HepG2 (cell line): ENCODE measurements at regions not wholly inside any gene's neighbourhood (a gene's known extent, or its start where the extent isn't known, plus 50 kb on each side); places are given as distances from the start of the nearest gene placed in this dataset.

Source experiments
- ATAC-seq: fragments of 200-7000 bp; cut with Tn5 transposase; 3 replicates; pipeline ENCODE4 v1.9.1; 2020; ENCODE audit warnings: mild to moderate bottlenecking, moderate library complexity
- BruUV-seq: library from RNA; stranded (reverse); fragments of 400-500 nt; replicated peaks from 2 replicates; lab custom pipeline; 2021; lab: Mats Ljungman, UMichigan
- CTCF ChIA-PET: fragments of 300-600 bp; formaldehyde crosslinking; extraction: SDS; loops from one replicate; lab custom pipeline; 2021; ENCODE audit warnings: low total read pairs, inconsistent platforms, low intra/inter-chr PET ratio; lab: Yijun Ruan, JAX
- POLR2A ChIA-PET: fragments of 350-600 bp; sonication (Branson Sonifier 250); formaldehyde crosslinking; loops from one replicate; lab custom pipeline; 2020; ENCODE audit warnings: antibody characterized with exemption, inconsistent platforms; lab: Yijun Ruan, JAX
- DNase-seq: peaks from one replicate; pipeline ENCODE4 v3.0.0-alpha.2; 2015; ENCODE audit warnings: low spot score
- FAIRE-seq: peaks from 3 replicates; lab custom pipeline; 2011; peaks lifted over from hg19 to GRCh38; lab: Jason Lieb, UNC
- H2AFZ ChIP-seq: one replicate; pipeline ENCODE4 v1.6.1; 2011; ENCODE audit warnings: low read length, inconsistent platforms
- H3K27ac ChIP-seq: fragments of 300-600 bp; 3 replicates; pipeline ENCODE4 v1.8.0; 2011; ENCODE audit warnings: mixed run types, mild to moderate bottlenecking, mixed read lengths, low read length, inconsistent platforms; ENCODE audit not compliant: insufficient read depth; ENCODE audit errors: extremely low read length
- H3K27me3 ChIP-seq, 2 experiments: fragments of 200-600 bp in 1 of 2; 2 replicates in 1 of 2; 3 replicates in 1 of 2; pipeline versions ENCODE4 v1.6.0 to v1.8.0; 2011; ENCODE audit warnings: low read length in 2 of 2, mild to moderate bottlenecking in 2 of 2, moderate library complexity in 2 of 2, inconsistent platforms in 1 of 2; ENCODE audit not compliant: insufficient read depth in 2 of 2, control insufficient read depth in 1 of 2
- H3K36me3 ChIP-seq, 2 experiments: fragments of 200-600 bp in 1 of 2; replicated peaks in 1 of 2; 2 replicates in 1 of 2; 3 replicates in 1 of 2; pipeline versions ENCODE4 v1.5.1 to v1.8.0; 2011; ENCODE audit warnings: low read length in 2 of 2, inconsistent platforms in 1 of 2; ENCODE audit not compliant: insufficient read depth in 2 of 2, control insufficient read depth in 1 of 2
- H3K4me1 ChIP-seq: 2 replicates; pipeline ENCODE4 v1.5.1; 2012; ENCODE audit warnings: low read length, inconsistent platforms; ENCODE audit not compliant: insufficient read depth
- H3K4me2 ChIP-seq: 2 replicates; pipeline ENCODE4 v1.6.0; 2011; ENCODE audit warnings: low read depth, low read length, inconsistent platforms
- H3K4me3 ChIP-seq, 3 experiments: fragments of 200-600 bp in 1 of 3; sonication (generic), shearing (Covaris generic) in 1 of 3; replicated peaks in 1 of 3; 2 replicates each; pipeline ENCODE4 v1.5.1; 2011 to 2016; ENCODE audit warnings: low read length in 3 of 3, inconsistent platforms in 2 of 3, low read depth in 2 of 3, mild to moderate bottlenecking in 2 of 3, control low read depth in 1 of 3, mixed read lengths in 1 of 3; ENCODE audit not compliant: insufficient read depth in 1 of 3
- H3K79me2 ChIP-seq: one replicate; pipeline ENCODE4 v1.6.1; 2011; ENCODE audit warnings: low read length, inconsistent platforms; ENCODE audit not compliant: insufficient read depth
- H3K9ac ChIP-seq: 2 replicates; pipeline ENCODE4 v1.6.0; 2011; ENCODE audit warnings: mild to moderate bottlenecking, low read depth, low read length, inconsistent platforms; ENCODE audit not compliant: insufficient read depth
- H3K9me3 ChIP-seq: 2 replicates; pipeline ENCODE4 v1.5.1; 2012; ENCODE audit warnings: mild to moderate bottlenecking, low read length
- H4K20me1 ChIP-seq: 2 replicates; pipeline ENCODE4 v1.6.0; 2011; ENCODE audit warnings: inconsistent platforms, mild to moderate bottlenecking, low read length, moderate library complexity; ENCODE audit not compliant: insufficient read depth
- CEBPB ChIP-seq: IDR thresholded peaks from 2 replicates; pipeline ENCODE4 v1.6.1; 2011; ENCODE audit warnings: low read depth, low read length, improper control_type of control experiment, borderline replicate concordance
- DNMT1 ChIP-seq: sonication (generic); formaldehyde crosslinking; IDR thresholded peaks from 2 replicates; pipeline ENCODE4 v1.5.1; 2020; ENCODE audit warnings: mild to moderate bottlenecking, missing genetic modification reagents
- KLF6 ChIP-seq: IDR thresholded peaks from 2 replicates; pipeline ENCODE4 v1.8.0; 2016; ENCODE audit warnings: missing biosample characterization, missing genetic modification reagents
- PITX1 ChIP-seq: sonication (generic); formaldehyde crosslinking; IDR thresholded peaks from 2 replicates; pipeline ENCODE4 v1.5.1; 2020; ENCODE audit warnings: mild to moderate bottlenecking, missing genetic modification reagents
- SMARCE1 ChIP-seq: fragments of 450-650 bp; IDR thresholded peaks from 2 replicates; pipeline ENCODE4 v1.6.1; 2017; ENCODE audit warnings: borderline replicate concordance
- STAG1 ChIP-seq: sonication (generic); formaldehyde crosslinking; IDR thresholded peaks from 2 replicates; pipeline ENCODE4 v1.4.0; 2020; ENCODE audit warnings: missing genetic modification reagents
- TBL1XR1 ChIP-seq: fragments of 150-350 bp; IDR thresholded peaks from 2 replicates; pipeline ENCODE4 v1.6.1; 2014; ENCODE audit warnings: borderline replicate concordance, low read length; ENCODE audit not compliant: partially characterized antibody
- ZFP90 ChIP-seq: sonication (generic); formaldehyde crosslinking; IDR thresholded peaks from 2 replicates; pipeline ENCODE4 v1.8.0; 2022; ENCODE audit warnings: missing genetic modification reagents, mild to moderate bottlenecking, inconsistent platforms, borderline replicate concordance
- ZNF468 ChIP-seq: sonication (generic); formaldehyde crosslinking; IDR thresholded peaks from 2 replicates; pipeline ENCODE4 v1.8.0; 2022; ENCODE audit warnings: mild to moderate bottlenecking, moderate library complexity, missing genetic modification reagents
- ZNF569 ChIP-seq: sonication (generic); formaldehyde crosslinking; IDR thresholded peaks from 2 replicates; pipeline ENCODE4 v1.5.0; 2020; ENCODE audit warnings: mild to moderate bottlenecking, missing genetic modification reagents, moderate library complexity, borderline replicate concordance
- WGBS: methylation state at CpG from one replicate; pipeline ENCODE4 v1.1.6; 2017; ENCODE audit warnings: low lambda C conversion rate; 5-methylcytosine and 5-hydroxymethylcytosine counted together
- in situ Hi-C: cut with HindIII; loops from 2 replicates; pipeline ENCODE4 v1.10.0; 2017; ENCODE audit warnings: low pct_unique_long_range_greater_than_20kb; ENCODE audit not compliant: extremely low pct_ligation_motif_present
- intact Hi-C: fragments of 100-400 bp; cut with micrococcal nuclease; formaldehyde crosslinking; loops from one replicate; pipeline ENCODE4 v1.10.0; 2022; ENCODE audit not compliant: unreplicated experiment
- TF ChIP-seq, protein P1 (sequence below): fragments of 450-650 bp; IDR thresholded peaks from 2 replicates; pipeline ENCODE4 v1.6.1; 2017
- TF ChIP-seq, protein P2 (sequence below): sonication (generic); formaldehyde crosslinking; IDR thresholded peaks from 2 replicates; pipeline ENCODE4 v1.5.0; 2020; ENCODE audit warnings: missing genetic modification reagents
- TF ChIP-seq, protein P3 (sequence below): sonication (generic); formaldehyde crosslinking; IDR thresholded peaks from 2 replicates; pipeline ENCODE4 v1.4.0; 2020; ENCODE audit warnings: mild to moderate bottlenecking, missing genetic modification reagents
- TF ChIP-seq, protein P4 (sequence below): sonication (generic); formaldehyde crosslinking; IDR thresholded peaks from 2 replicates; pipeline ENCODE4 v1.4.0; 2020; ENCODE audit warnings: mild to moderate bottlenecking, missing genetic modification reagents

DNA sequence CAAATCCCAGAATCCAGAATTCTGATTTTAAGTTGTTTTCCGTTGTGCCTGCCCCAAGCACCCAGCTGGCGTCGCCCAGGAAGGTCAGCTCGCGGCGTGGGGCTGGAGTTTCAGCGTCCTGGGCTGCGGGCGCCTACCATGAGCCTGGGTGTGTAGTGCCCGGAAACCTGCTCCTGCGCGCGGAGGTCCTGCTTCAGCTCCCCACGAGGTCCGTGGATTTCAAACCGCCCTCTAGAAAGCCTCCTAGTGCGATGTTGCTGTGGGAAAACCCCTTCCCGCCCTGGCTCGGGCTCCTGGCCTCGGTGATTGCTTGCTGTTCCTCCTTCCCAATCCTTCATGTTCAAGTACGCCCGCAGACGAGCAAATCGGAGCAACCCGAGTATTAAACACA lies 51.3 kb upstream of the NRN1 start (continued):
- TF ChIP-seq, protein P1, sequence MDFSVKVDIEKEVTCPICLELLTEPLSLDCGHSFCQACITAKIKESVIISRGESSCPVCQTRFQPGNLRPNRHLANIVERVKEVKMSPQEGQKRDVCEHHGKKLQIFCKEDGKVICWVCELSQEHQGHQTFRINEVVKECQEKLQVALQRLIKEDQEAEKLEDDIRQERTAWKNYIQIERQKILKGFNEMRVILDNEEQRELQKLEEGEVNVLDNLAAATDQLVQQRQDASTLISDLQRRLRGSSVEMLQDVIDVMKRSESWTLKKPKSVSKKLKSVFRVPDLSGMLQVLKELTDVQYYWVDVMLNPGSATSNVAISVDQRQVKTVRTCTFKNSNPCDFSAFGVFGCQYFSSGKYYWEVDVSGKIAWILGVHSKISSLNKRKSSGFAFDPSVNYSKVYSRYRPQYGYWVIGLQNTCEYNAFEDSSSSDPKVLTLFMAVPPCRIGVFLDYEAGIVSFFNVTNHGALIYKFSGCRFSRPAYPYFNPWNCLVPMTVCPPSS: no peak
- TF ChIP-seq DNMT1 (CRISPR knock-in tag) (no peak), KLF6 (CRISPR knock-in tag) (no peak), TBL1XR1 (no peak)
- TF ChIP-seq, protein P2, sequence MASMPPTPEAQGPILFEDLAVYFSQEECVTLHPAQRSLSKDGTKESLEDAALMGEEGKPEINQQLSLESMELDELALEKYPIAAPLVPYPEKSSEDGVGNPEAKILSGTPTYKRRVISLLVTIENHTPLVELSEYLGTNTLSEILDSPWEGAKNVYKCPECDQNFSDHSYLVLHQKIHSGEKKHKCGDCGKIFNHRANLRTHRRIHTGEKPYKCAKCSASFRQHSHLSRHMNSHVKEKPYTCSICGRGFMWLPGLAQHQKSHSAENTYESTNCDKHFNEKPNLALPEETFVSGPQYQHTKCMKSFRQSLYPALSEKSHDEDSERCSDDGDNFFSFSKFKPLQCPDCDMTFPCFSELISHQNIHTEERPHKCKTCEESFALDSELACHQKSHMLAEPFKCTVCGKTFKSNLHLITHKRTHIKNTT (CRISPR knock-in tag): no peak

DNA sequence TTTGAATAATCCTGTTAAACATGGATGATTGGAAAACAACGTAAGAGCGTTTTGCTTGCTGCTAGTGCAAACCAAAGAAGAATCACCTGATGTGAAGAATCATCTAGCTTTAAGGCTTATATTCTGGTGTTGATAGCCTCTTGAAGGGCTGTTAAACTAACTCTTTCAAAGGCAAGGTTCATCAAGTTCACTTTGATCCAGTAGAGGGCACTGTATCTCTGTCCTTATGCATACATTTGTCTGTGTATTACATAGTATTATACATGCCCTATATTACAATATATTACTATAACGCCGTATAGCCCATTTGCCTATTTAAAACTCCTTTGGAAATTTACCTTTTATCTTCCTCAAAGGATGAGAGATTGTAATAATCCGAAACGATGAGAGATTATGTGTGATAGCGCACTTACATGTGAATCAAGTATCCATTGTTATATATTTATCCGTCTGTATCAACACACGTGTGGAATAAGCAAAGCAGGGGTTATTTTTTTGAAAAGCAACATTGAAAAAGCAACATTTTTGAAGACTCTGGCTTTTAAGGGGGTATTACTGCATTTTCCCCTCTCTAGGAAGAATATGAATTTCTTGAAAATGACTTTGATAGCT lies 50.8 kb upstream of the NRN1 start:
- Histone ChIP-seq H3K9me3 (no peaks in the 10 kb centered on the region), H3K4me1 (no peaks in the 10 kb centered on the region), H3K4me3 (no peak overlapping the region), H4K20me1 (no peaks in the 10 kb centered on the region), H3K4me2 (no peak overlapping the region), H2AFZ (no peak overlapping the region), H3K27ac (no peak overlapping the region), H3K79me2 (no peaks in the 10 kb centered on the region), H3K36me3 (no peaks in the 10 kb centered on the region), H3K9ac (no peak overlapping the region), H3K27me3 (peaks cover 0 to 28% of the 10 kb centered on the region in 2 experiments; a peak in 2 of 5 replicates)
- 24% methylated on average over 9 of the region's 9 CpGs for WGBS
- intact Hi-C loops (loop anchor here (1.0 kb wide), 1 partner anchor 490 kb away; no protein-coding TSS in a partner anchor), in situ Hi-C loops (loop anchor here (5.0 kb wide), 1 partner anchor 490 kb away; no protein-coding TSS in a partner anchor)
- peak; percentile 80 for FAIRE-seq
- no TSS peak for BruUV-seq
- ChIA-PET CTCF (interaction anchor here (1.4 to 2.4 kb wide), 3 partner anchors 258 to 587 kb away, joined by 3 to 26 read pairs (median 6); no protein-coding TSS in a partner anchor), POLR2A (no interaction called here)
- ATAC-seq: peak; percentile 85
- DNase-seq: peak; percentile 57
- no peak for TF ChIP-seq ZNF468 (CRISPR knock-in tag)
- TF ChIP-seq, protein P3, sequence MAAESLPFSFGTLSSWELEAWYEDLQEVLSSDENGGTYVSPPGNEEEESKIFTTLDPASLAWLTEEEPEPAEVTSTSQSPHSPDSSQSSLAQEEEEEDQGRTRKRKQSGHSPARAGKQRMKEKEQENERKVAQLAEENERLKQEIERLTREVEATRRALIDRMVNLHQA: no peak
- TF ChIP-seq PITX1 (CRISPR knock-in tag): no peak
- TF ChIP-seq, protein P4, sequence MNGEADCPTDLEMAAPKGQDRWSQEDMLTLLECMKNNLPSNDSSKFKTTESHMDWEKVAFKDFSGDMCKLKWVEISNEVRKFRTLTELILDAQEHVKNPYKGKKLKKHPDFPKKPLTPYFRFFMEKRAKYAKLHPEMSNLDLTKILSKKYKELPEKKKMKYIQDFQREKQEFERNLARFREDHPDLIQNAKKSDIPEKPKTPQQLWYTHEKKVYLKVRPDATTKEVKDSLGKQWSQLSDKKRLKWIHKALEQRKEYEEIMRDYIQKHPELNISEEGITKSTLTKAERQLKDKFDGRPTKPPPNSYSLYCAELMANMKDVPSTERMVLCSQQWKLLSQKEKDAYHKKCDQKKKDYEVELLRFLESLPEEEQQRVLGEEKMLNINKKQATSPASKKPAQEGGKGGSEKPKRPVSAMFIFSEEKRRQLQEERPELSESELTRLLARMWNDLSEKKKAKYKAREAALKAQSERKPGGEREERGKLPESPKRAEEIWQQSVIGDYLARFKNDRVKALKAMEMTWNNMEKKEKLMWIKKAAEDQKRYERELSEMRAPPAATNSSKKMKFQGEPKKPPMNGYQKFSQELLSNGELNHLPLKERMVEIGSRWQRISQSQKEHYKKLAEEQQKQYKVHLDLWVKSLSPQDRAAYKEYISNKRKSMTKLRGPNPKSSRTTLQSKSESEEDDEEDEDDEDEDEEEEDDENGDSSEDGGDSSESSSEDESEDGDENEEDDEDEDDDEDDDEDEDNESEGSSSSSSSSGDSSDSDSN (CRISPR knock-in tag): no peak
- no peak for TF ChIP-seq ZFP90 (CRISPR knock-in tag)
- peak; percentile 65 for TF ChIP-seq STAG1 (CRISPR knock-in tag)
- TF ChIP-seq CEBPB: no peak
- TF ChIP-seq ZNF569 (CRISPR knock-in tag): no peak
- no peak for TF ChIP-seq SMARCE1
